ENCODE measurements at regions not wholly inside any gene's neighbourhood (a gene's known extent, or its start where the extent isn't known, plus 50 kb on each side); places are given as distances from the start of the nearest gene placed in this dataset.
"Not testable (repeated sequence)": the region's sequence is repeated elsewhere in the genome, so short reads cannot be mapped to it uniquely, and the experiment has no call there.

- not testable (repeated sequence) for H3K27ac Mint-ChIP-seq; H3K36me3 Mint-ChIP-seq (ENCODE audit: low read depth); H3K9me3 Mint-ChIP-seq; H3K27me3 Mint-ChIP-seq; H3K4me1 Mint-ChIP-seq (ENCODE audit: low read depth); H3K4me3 Mint-ChIP-seq
These were observed 84.9 kb upstream of the SMARCA2 start for GRCh38 chr9:1930245-1930736.

- H3K36me3 Mint-ChIP-seq (ENCODE audit: low read depth) = no peaks in the 10 kb centered on the region
- peaks cover 3% of the 10 kb centered on the region for H3K4me1 Mint-ChIP-seq (ENCODE audit: low read depth)
- H3K27ac Mint-ChIP-seq = no peak overlapping the region
- no peaks in the 10 kb centered on the region for H3K27me3 Mint-ChIP-seq
- H3K9me3 Mint-ChIP-seq = no peaks in the 10 kb centered on the region
- H3K4me3 Mint-ChIP-seq = no peak overlapping the region
These were observed 77.0 kb upstream of the SMARCA2 start for GRCh38 chr9:1938135-1938534.

GRCh38 chr9:1938675-1939170 lies 76.4 kb upstream of the SMARCA2 start:
- no peaks in the 10 kb centered on the region for H3K36me3 Mint-ChIP-seq (ENCODE audit: low read depth)
- no peak overlapping the region for H3K4me3 Mint-ChIP-seq
- no peaks in the 10 kb centered on the region for H3K27me3 Mint-ChIP-seq
- H3K9me3 Mint-ChIP-seq = no peaks in the 10 kb centered on the region
- peaks cover 3% of the 10 kb centered on the region for H3K4me1 Mint-ChIP-seq (ENCODE audit: low read depth)
- no peak overlapping the region for H3K27ac Mint-ChIP-seq

GRCh38 chr9:1939466-1939865 lies 75.7 kb upstream of the SMARCA2 start:
- Mint-ChIP-seq H3K27ac (no peak overlapping the region), H3K9me3 (no peaks in the 10 kb centered on the region), H3K27me3 (no peaks in the 10 kb centered on the region), H3K36me3 (ENCODE audit: low read depth) (no peaks in the 10 kb centered on the region), H3K4me3 (no peak overlapping the region), H3K4me1 (ENCODE audit: low read depth) (peaks cover 3% of the 10 kb centered on the region)

GRCh38 chr9:1939926-1940368 lies 75.2 kb upstream of the SMARCA2 start:
- Mint-ChIP-seq H3K27ac (no peak overlapping the region), H3K4me1 (ENCODE audit: low read depth) (peaks cover 3% of the 10 kb centered on the region), H3K27me3 (no peaks in the 10 kb centered on the region), H3K9me3 (no peaks in the 10 kb centered on the region), H3K36me3 (ENCODE audit: low read depth) (no peaks in the 10 kb centered on the region), H3K4me3 (no peak overlapping the region)

GRCh38 chr9:1941989-1942388 lies 73.2 kb upstream of the SMARCA2 start:
- Mint-ChIP-seq H3K27ac (no peak overlapping the region), H3K27me3 (no peaks in the 10 kb centered on the region), H3K9me3 (no peaks in the 10 kb centered on the region)

GRCh38 chr9:1946526-1947283 lies 68.4 kb upstream of the SMARCA2 start:
- H3K27ac Mint-ChIP-seq = no peak overlapping the region
- H3K27me3 Mint-ChIP-seq = no peaks in the 10 kb centered on the region
- H3K36me3 Mint-ChIP-seq (ENCODE audit: low read depth) = no peaks in the 10 kb centered on the region
- no peaks in the 10 kb centered on the region for H3K4me1 Mint-ChIP-seq (ENCODE audit: low read depth)
- H3K4me3 Mint-ChIP-seq = no peak overlapping the region
- H3K9me3 Mint-ChIP-seq = no peaks in the 10 kb centered on the region

More at GRCh38 chr9:1941989-1942388, 73.2 kb upstream of the SMARCA2 start:
- Mint-ChIP-seq H3K36me3 (ENCODE audit: low read depth) (no peaks in the 10 kb centered on the region), H3K4me1 (ENCODE audit: low read depth) (peaks cover 3% of the 10 kb centered on the region), H3K4me3 (no peak overlapping the region)

- no peaks in the 10 kb centered on the region for H3K4me1 Mint-ChIP-seq (ENCODE audit: low read depth)
- H3K36me3 Mint-ChIP-seq (ENCODE audit: low read depth) = no peaks in the 10 kb centered on the region
- H3K9me3 Mint-ChIP-seq = no peaks in the 10 kb centered on the region
- no peak overlapping the region for H3K27ac Mint-ChIP-seq
- H3K27me3 Mint-ChIP-seq = no peaks in the 10 kb centered on the region
- no peak overlapping the region for H3K4me3 Mint-ChIP-seq
These were observed 67.7 kb upstream of the SMARCA2 start for GRCh38 chr9:1947438-1947837.

- Mint-ChIP-seq H3K27ac (no peak overlapping the region), H3K36me3 (ENCODE audit: low read depth) (no peaks in the 10 kb centered on the region), H3K9me3 (no peaks in the 10 kb centered on the region), H3K27me3 (no peaks in the 10 kb centered on the region), H3K4me1 (ENCODE audit: low read depth) (no peaks in the 10 kb centered on the region), H3K4me3 (no peak overlapping the region)
These were observed 66.6 kb upstream of the SMARCA2 start for GRCh38 chr9:1948541-1948940.

- no peaks in the 10 kb centered on the region for H3K27me3 Mint-ChIP-seq
- no peaks in the 10 kb centered on the region for H3K9me3 Mint-ChIP-seq
- H3K4me3 Mint-ChIP-seq = no peak overlapping the region
- H3K4me1 Mint-ChIP-seq (ENCODE audit: low read depth) = no peaks in the 10 kb centered on the region
- H3K36me3 Mint-ChIP-seq (ENCODE audit: low read depth) = no peaks in the 10 kb centered on the region
- no peak overlapping the region for H3K27ac Mint-ChIP-seq
These were observed 63.7 kb upstream of the SMARCA2 start for GRCh38 chr9:1951446-1951845.

GRCh38 chr9:1952001-1952400 lies 63.1 kb upstream of the SMARCA2 start:
- no peak overlapping the region for H3K4me3 Mint-ChIP-seq
- no peaks in the 10 kb centered on the region for H3K27me3 Mint-ChIP-seq
- H3K4me1 Mint-ChIP-seq (ENCODE audit: low read depth) = no peaks in the 10 kb centered on the region
- H3K9me3 Mint-ChIP-seq = no peaks in the 10 kb centered on the region
- H3K36me3 Mint-ChIP-seq (ENCODE audit: low read depth) = no peaks in the 10 kb centered on the region
- H3K27ac Mint-ChIP-seq = no peak overlapping the region

- no peak overlapping the region for H3K27ac Mint-ChIP-seq
- H3K4me3 Mint-ChIP-seq = no peak overlapping the region
- H3K9me3 Mint-ChIP-seq = no peaks in the 10 kb centered on the region
- H3K27me3 Mint-ChIP-seq = no peaks in the 10 kb centered on the region
- H3K4me1 Mint-ChIP-seq (ENCODE audit: low read depth) = no peaks in the 10 kb centered on the region
- no peaks in the 10 kb centered on the region for H3K36me3 Mint-ChIP-seq (ENCODE audit: low read depth)
These were observed 60.9 kb upstream of the SMARCA2 start for GRCh38 chr9:1954238-1954637.

GRCh38 chr9:1956958-1957357 lies 58.2 kb upstream of the SMARCA2 start:
- no peak overlapping the region for H3K4me3 Mint-ChIP-seq
- H3K9me3 Mint-ChIP-seq = no peaks in the 10 kb centered on the region
- no peaks in the 10 kb centered on the region for H3K4me1 Mint-ChIP-seq (ENCODE audit: low read depth)
- H3K27me3 Mint-ChIP-seq = no peaks in the 10 kb centered on the region
- no peak overlapping the region for H3K27ac Mint-ChIP-seq
- no peaks in the 10 kb centered on the region for H3K36me3 Mint-ChIP-seq (ENCODE audit: low read depth)

GRCh38 chr9:1957856-1958255 lies 57.3 kb upstream of the SMARCA2 start:
- Mint-ChIP-seq H3K9me3 (no peaks in the 10 kb centered on the region), H3K27me3 (no peaks in the 10 kb centered on the region)

GRCh38 chr9:1959371-1959770 lies 55.8 kb upstream of the SMARCA2 start:
- Mint-ChIP-seq H3K9me3 (no peaks in the 10 kb centered on the region), H3K27me3 (no peaks in the 10 kb centered on the region), H3K4me3 (no peak overlapping the region), H3K4me1 (ENCODE audit: low read depth) (no peaks in the 10 kb centered on the region), H3K36me3 (ENCODE audit: low read depth) (no peaks in the 10 kb centered on the region), H3K27ac (no peak overlapping the region)

More at GRCh38 chr9:1957856-1958255, 57.3 kb upstream of the SMARCA2 start:
- H3K4me3 Mint-ChIP-seq = no peak overlapping the region
- H3K36me3 Mint-ChIP-seq (ENCODE audit: low read depth) = no peaks in the 10 kb centered on the region
- H3K4me1 Mint-ChIP-seq (ENCODE audit: low read depth) = no peaks in the 10 kb centered on the region
- H3K27ac Mint-ChIP-seq = no peak overlapping the region

Measured in stimulated activated naive CD8-positive, alpha-beta T cell treated with anti-CD3 and anti-CD28 coated beads, Interleukin-15, Interleukin-2, amounts not matched to agents 100 ng/mL and 50 ng/mL, for 24 hours (primary cell).